NCI-H226 (cell line): ENCODE measurements at regions not wholly inside any gene's neighbourhood (a gene's known extent, or its start where the extent isn't known, plus 50 kb on each side); places are given as distances from the start of the nearest gene placed in this dataset.

ENCODE experiments used
- DNase-seq: peaks from one replicate; pipeline ENCODE4 v3.0.0-alpha.2; 2015

DNA sequence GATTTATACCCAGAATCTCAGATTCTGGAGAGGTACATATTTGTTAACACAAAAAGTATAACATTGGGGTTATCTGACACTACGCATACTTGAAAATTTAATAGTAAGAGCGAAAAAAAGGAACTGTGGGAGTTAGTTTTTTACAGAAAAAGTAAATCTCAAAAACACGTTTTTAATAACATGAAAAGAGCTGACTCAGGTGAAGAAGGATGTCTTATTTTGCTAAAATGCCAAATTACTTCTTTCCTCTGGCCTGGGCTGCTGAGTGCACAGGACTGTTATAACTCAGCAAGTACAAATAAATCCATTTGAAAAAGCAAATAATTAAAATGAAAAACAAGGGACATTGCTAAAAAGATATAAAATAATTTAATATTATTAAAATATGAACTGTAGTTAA, 1322.9 kb downstream of the ARAP2 start:
- no peak for DNase-seq

DNA sequence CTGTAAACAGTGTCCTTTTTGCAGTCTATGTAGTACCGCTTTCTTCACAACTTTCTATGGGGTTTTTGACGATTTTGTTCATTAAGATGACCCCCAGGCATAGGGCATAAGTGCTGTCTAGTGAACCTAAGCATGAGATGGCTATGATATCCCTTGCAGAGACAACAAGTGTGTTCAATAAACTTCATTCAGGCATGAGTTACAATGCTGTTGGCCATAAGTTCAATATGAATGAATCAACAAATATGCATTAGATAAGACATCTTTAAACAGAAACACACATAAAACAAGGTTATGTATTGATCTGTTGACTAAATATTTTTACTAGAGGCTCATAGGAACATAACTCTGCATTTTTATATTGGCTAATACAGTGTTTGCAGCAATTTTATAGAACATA, 1322.0 kb downstream of the ARAP2 start:
- DNase-seq: no peak

DNA sequence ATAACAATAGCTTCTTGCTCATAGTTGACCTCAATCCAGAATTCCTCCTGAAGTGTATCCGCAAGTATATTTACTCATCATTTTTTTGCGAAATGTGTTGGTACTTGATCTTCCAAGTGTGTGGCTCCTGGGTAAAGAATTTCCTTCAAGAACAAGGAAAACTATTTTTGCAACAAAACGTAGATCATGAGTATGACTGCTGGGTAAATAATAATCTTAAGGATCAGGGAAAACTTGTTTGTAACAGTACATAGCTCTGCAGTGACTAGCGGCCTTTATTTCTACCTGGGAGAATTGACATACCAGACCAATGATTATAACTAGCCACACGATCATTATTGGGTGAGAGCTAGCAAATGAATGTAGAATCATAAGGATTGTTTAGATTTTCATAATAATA, 1311.7 kb downstream of the ARAP2 start:
- DNase-seq: peak; percentile 6

DNA sequence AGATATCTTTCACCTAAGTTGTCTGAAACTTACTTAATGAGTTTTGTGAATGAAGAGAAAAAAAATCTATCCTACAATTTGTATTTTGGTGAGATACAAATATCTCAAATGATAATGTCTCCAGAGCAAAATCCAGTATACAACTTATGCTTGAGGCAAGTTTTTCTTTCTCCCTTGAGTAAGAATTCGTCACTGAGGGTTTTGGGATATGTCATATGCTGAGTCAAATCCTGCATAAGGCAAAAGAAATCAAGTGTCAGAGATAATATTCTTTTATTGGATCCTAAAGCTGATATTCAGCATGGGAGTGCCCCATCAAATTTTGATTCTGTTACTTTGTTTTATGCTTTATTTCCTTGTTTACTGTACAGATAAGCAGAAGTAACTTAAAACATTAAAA, 1308.6 kb downstream of the ARAP2 start:
- no peak for DNase-seq

DNA sequence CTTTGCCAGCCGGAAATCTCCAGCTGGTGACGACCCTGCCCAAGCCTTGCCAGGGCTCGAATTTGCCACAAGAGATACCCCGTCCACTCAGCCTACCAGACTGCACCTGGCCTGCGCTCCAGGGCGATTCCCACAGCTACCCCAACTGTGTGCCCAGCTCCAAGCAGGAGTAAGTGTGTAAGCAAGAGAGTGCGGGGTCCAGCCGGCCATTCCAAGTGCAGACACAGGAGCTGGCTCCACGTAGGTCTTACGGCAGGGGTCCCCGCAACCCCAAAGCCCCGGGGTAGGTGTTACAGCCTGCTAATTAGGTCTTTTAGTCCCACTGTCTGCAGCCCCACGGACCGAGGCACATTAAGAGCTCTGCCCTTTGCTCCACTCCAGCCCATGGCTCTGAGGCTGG, 1305.2 kb downstream of the ARAP2 start:
- no peak for DNase-seq

DNA sequence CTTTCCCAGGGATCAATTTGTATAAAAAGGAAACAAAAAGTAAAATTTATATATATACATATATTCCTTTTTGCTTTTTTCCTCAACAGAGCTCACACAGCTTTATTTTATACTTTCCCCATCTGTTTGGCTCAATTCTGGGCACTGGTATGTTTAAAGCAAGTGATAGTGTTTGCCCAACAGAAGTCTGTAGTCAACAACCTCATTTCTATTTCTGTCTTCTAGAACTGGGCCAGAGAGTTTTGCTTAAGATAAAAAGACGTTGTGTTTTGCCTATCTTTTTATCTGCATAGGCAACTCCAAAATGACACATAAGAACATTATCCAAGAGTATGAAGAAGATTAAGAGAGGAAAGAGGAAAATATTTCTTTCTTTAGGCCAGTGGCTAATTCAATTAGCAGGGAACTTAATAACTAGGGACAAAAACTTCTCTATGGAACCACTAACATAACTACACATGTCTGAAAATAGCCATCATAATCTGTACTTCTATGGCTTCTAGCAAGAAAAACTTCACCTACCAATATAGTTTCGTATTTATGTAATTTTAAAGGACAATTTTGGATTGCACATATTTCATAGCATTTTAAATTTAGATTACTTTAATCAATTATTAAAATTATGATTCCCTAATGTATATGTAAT, 1300.5 kb downstream of the ARAP2 start:
- DNase-seq: no peak

DNA sequence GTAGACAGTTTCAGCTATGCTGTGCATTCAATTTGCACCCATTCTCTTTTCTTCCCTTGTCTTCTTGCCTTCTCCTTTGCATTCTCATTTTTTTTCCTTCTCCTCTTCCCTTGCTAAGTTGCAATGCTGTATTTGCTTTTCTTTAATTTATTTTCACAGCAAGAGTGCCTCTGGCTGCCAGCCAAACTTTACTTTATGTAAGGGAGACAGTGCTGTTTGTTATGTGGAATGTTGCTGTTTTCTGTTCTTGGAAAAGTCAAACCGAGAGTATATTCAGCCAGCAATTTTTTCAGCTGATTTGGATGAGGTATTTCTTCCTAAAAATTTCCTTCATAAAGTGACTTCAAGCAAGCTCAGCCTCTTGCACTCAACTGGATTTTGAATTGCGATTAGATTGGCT, 1293.4 kb downstream of the ARAP2 start:
- DNase-seq: no peak

DNA sequence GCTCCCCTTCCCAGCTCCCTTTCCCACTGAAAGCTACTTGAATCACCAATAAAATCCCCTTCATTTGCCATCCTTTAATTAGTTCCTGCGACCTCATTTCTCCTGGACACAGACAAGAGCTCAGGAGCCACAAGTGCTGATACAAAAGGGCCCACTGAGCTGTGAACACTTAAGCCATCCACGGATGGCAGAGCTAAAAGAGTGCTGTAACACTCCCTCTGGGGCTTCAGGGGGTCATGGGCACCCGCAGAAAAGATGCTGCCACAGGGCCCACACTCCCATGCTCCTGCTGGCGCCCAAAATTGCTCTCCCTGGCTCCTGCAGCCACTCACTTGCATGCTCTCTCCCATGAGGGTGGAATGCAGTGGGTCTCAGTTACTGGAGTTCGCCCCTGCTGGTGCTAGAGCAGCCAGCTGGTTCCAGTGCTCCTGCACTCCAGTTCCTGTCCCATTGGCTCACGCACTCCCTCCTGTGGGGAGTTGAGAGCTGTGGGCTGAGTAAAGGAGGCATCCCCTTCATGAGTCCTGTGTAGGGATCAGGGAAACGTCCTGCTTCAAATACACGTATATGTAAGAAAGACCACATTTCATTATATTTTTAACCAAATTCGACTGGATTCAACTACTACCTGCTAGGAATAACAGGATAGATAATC, 1291.0 kb downstream of the ARAP2 start:
- no peak for DNase-seq

DNA sequence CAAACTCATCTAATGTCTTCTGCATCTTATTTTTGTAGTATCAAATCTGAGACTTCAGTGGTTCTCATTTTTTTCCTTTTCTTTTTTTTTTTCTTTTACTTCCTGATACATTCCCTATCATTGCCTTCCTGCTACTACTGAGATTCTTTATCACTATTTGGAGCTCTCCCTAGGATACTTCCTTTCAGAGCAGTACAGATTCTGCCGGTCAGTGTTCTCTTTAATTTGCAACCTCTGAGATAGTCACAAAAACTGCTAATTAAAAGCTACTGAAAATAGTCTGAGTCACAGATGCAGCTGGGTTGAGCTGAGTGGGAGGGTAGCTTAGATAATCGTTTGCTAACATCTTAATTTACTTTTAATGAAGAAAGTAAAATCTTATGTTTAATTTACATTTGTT, 1279.7 kb downstream of the ARAP2 start:
- no peak for DNase-seq

DNA sequence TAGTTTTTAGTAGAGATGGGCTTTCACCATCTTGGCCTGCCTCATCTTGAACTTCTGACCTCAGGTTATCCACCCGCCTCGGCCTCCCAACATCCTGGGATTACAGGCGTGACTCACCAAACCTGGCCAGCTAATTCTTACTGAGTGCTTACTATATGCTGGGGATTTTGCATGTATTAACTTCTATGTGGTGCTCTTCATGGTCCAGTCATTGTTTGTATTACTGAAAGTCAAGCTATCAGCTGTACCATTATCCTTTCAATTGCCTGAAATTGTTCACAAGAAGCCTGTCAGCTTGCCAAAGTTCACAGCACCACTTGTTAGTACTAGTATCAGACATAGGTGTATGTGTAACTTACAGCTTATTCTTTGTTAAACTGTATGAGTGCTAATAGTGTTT, 1272.1 kb downstream of the ARAP2 start:
- DNase-seq: peak; percentile 17

DNA sequence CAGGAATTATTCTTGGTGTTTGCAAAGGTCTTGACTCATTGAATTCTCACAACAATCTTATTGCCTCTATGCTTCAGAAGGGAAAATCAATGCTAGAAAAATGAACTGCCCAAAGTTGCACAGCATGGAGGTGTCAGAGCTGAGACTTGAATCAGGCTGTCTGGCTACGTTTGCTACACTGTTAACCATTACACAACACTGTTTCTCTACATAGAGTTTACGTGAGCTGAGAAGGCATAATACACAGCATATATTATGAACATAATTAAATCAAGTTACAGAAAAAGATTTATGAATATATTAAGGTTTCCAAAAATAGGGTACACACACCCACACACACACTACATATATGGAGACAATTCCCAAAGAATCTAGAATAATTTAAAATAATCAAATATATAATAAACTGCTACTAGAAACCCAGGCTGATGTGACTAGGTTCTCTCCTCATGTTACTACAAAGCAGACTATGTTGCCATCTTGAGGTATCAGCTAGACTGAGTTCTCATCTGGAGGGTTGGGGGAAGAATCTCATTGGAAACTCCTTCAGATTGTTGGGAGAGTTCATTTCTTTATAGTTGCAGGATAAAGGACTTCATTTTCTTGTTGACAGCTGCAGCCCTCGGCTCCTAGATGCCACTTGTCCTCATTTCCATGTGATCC, 1270.5 kb downstream of the ARAP2 start:
- DNase-seq: no peak

DNA sequence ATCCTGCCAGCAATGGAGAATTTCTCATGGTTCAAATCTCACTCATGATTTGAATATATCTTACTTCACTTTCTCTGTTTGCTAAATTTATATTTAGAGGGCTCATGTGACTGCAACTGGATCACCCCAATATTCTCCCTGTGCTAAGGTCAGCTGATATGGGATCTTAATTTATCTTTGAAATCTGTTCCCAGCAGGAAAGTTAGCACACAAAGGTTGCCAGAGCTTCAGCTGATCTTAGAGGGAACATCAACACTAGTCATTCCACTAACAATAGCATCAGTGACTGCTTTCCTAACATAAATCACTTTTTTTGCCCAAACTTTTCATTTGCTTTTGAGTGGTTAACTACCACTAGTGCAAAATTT, 1270.0 kb downstream of the ARAP2 start:
- no peak for DNase-seq

DNA sequence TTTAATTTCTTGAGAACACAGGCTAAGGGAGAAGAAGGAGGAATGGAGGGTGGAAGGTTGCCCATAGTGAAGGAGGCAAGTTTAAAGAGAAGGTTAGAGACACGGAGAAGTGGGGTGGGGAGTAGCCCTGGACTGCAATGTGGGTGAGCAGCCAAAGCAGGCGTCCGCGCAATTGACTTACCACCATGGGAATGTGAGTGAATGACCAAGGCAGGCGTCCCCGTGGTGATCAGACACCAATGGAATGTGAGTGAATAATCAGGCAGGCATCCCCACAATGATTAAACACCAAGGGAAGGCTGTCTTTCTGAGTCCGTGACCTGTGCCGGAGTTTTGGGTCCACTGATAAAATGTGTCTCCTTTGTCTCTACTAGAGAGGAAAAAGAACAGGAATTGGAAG, 1223.1 kb downstream of the ARAP2 start:
- DNase-seq: peak; percentile 85

DNA sequence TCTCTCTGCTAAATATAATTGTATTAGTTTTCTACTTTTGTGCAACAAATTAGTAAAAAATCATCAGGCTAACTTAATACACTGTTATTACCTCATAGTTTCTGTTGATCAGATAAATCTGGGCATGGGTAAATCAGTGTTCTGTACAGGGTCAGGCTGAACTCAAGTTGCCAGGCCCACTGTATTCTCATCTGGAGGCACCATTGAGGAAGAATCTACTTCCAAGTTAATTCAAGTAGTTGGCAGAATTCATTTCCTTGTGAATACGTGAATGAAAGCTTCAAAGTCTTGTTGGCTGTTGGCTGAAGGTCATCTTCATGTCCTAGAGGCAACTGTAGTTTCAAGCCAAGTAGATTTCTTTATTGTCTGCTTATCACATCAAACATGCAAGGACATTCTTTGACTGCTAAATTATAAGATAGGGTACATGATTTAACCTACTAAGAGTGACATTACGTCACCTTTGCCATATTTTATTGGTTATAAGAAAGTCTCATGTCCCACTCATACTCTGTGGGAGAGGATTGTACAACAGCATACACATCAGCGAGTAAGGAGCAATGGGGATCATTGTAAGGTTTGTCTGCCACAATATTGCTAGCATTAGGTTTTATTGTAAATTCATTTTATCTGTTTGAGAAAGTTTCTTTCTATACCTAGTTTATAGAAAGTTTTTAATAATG, 1219.0 kb downstream of the ARAP2 start:
- no peak for DNase-seq

DNA sequence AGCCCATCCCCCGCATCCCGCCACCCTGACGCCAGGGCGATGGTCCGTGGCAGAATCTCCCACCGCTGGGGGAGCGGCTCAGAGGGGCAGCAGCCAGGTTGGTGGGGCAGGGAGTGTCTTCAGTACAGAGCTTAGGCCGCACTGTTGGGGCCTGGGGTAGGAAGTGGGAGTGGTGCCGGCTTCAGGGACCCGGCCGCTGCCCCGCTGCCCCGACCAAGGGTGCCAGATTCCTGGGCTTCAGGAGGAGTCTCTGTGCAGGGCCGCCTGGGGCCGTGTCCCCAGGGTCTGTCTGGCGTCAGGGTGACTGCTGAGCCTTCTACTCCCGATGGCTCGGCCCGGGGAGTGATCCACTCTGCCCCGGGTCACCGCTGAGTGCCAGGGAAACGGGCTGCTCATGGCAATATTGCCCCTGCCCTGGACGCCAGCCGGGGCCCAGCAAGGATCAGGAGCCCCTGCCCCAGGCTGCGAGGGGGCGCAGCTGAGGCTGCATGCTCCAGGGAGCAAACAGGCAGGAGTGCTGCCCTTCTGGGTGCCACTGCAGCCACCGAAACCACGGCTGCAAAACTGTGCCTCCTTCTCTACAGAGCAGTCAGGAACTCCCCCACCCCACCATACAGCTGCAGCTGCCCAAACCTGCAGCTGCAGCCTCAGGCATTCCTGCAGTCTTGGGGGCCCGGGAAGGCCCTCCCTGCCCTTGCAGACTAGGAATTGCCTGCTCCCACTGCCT, 1206.1 kb downstream of the ARAP2 start:
- no peak for DNase-seq

DNA sequence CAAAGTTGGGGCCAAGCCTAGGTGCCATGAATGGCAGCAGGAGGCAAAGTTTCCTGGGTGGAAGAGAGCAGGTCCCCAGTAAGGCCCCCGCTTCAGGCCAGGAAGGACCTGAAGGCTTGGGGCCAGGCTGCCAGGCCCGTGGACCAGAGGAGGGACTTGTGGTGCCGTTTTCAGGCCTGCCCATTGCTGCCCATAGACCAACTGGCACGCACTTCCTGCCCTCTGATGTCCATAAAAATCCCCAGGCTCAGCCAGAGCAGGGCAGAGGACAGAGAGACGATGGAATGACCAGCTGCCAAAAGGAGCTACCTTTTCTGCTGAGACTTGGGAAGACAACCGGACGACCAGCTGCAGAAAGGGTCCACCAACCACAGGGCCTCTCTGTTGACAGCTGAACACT, 1205.5 kb downstream of the ARAP2 start:
- no peak for DNase-seq

DNA sequence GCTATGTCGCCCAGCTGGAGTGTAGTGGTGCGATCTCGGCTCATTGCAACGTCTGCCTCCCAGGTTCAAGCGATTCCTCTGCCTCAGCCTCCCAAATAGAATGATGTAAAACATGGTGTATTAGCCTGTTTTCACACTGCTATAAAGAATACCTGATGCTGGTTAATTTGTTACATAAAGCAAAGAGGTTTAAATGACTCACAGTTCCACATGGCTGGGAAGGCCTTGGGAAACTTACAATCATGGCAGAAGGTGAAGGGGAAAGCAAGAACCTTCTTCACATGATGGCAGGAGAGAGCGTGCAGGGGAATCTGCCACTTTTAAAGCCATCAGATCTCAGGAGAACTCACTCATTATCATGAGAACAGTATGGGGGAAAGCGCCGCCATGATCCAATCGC, 1191.8 kb downstream of the ARAP2 start:
- DNase-seq: no peak

DNA sequence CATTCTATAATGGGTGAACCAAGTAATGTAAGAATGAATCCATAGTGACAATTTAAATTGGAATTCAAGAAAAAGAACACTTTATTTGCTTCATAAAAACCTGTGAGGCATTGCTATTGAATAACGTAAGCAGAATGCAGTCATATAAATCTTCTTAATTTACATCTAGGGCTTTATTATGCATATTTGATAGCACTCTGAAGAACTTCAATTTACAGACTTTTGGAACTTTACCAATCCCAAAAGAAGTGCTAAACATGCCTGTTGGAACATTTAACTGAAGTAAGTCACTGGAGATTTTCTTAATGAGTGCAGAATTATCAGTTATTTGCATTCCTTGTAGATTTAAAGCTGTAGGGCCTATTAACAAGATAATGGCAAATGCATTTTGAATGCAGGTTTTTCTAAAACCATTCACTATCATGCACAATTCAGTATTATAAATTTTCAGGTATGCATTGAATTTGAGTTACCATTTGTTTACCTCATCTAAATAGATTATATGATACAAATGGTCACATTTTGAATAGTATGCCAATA, 1181.2 kb downstream of the ARAP2 start:
- no peak for DNase-seq

DNA sequence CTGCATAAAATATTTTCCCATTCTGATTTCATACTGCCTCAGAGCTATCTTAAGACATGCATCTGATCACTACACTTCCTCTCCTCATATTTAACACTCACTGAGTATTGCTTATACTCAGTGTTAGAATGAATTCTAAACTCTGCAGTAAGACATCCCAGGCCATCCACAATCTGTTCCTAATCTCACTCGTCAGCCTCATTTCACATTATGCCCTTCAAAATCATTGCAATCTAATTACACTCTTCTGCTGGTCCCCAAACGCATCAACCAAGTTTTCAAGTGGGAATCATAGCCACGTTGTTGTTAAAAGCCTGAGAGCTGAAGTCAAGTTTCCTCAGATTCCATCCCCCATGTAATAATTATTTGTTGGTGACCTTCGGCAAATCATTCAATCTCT, 1177.9 kb downstream of the ARAP2 start:
- no peak for DNase-seq

DNA sequence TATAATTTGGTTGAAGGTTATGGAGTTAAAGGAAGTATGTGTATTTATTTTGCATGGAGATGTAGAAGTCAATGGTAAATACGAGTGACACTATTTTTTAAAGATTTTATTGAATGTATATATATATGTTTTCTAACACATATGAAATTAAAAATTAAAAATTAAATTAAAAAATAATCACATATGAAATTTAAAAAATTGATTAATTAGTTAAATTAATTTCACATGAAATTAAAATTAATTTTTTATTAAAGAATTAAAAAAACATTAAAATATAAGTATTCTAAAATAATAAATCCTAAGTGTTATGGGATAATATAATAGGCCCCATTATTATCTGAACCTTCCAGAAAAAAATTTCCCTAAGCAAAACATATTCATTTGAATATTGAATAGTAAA, 1163.5 kb downstream of the ARAP2 start:
- no peak for DNase-seq

DNA sequence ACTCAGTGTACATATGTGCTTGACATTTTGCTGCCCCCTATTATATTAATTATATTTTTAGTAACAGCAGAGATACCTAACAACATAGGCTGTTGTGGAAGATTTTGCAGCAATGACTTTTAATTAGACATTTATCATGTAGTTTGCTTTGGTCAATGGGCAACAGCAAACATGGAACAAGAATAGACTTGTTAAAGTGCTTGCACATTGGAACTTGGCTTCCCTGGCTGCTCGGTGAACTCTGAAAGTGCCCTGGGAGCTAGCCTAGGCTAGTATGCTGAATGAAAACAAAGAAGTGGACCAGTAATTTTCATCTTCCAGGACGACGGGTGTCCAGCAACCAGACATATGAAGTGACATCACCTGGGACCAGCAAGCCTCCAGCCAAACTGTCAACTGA, 1157.1 kb downstream of the ARAP2 start:
- no peak for DNase-seq

DNA sequence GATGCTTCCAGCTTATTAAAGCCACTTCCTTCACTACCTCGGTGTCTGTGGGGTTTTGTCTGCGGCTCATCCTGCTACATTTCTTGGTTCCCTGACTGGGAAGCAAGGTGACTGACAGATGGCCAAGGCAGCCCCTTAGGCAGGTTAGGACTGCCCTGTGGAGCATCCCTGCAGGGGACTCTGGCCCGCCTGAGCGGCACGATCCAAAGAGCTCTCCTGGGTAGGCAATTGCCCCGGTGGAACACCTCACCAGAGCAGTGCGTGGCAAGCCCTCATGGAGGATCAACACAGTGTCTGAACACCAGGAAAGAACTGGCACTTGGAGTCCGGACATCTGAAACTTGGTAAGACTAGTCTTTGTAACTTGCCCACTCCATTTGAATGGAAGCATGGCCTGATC, 1143.4 kb downstream of the ARAP2 start:
- no peak for DNase-seq

DNA sequence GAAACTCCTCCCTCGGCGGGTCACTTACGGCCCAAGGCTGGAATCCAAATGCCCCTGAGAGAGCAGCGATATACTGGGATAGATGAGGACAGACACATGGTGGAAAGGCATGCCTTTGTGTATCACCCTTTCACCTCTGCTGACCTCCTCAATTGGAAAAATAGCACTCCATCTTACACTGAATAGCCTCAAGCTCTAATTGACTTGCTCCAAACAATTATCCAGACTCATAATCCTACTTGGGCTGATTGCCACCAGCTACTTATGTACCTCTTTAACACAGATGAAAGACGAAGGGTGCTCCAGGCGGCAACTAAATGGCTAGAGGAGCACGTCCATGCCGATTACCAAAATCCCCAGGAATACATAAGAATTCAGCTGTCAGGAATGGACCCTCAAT, 1142.2 kb downstream of the ARAP2 start:
- DNase-seq: no peak
